HS-5 (cell line): ENCODE measurements at regions not wholly inside any gene's neighbourhood (a gene's known extent, or its start where the extent isn't known, plus 50 kb on each side); places are given as distances from the start of the nearest gene placed in this dataset.
"Not testable (repeated sequence)": the region's sequence is repeated elsewhere in the genome, so short reads cannot be mapped to it uniquely, and the experiment has no call there.

Source experiments
- DNase-seq: peaks from one replicate; pipeline ENCODE4 v3.0.0-alpha.2; 2012; ENCODE audit warnings: low read depth

DNA sequence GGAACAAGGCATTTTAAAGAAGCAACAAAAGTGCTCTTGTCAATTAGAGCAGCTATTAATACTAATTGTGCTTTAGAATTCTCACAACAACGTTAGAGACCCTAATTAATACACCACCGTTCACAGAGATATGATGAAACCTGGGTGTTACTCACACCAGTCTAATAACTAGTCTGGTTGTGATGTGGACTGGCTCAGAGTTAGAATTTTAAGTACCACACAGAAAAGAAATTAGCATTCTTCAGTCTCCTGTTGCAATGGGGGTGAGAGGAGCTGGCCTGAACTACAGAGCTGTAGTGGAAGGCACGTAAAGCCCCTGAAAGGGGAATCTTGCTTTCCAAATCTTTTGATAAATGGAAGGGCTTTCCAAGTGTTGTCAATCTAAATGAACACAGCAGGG is 240.8 kb upstream of the TOX3 start:
- DNase-seq: no peak

- no peak for DNase-seq
Measured at GRCh38 chr16:52786091-52786490, 239.1 kb upstream of the TOX3 start.

DNA sequence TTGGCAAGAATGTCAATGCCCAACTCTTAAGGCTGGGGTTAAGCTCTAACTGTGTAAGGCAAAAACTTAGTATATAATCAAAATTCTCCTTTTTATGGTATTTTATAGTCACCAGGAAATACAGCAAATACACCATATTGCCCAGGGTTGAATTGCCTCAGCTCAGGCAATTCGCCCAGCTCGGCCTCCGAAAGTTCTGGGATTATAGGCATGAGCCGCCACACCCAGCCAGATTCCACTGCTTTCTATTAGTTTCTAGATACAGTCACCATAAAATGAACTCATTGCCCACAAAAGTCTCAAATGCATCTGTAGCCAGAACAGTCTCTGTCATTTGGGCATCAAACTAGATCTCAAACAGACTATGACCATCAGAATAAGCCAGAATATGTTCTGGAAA is 238.7 kb upstream of the TOX3 start:
- no peak for DNase-seq

DNA sequence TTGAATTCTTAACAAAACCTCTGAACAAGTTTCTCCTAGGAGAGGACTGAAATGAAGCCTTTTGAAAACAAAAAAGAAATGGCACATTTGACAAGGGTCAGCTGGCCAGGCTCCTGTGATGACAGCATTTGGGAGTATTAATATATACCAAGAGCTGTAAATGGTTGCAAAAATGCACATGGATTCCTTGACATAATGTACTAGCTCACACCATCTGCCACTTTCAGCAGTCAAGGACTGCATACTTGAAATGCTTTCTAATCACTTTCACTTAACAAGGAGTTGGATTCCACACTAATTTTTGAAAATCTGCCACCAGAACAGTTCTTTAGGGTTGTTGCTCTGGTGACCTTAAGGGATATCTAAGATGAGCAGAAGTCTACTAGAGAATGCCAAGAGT is 236.7 kb upstream of the TOX3 start:
- no peak for DNase-seq

DNA sequence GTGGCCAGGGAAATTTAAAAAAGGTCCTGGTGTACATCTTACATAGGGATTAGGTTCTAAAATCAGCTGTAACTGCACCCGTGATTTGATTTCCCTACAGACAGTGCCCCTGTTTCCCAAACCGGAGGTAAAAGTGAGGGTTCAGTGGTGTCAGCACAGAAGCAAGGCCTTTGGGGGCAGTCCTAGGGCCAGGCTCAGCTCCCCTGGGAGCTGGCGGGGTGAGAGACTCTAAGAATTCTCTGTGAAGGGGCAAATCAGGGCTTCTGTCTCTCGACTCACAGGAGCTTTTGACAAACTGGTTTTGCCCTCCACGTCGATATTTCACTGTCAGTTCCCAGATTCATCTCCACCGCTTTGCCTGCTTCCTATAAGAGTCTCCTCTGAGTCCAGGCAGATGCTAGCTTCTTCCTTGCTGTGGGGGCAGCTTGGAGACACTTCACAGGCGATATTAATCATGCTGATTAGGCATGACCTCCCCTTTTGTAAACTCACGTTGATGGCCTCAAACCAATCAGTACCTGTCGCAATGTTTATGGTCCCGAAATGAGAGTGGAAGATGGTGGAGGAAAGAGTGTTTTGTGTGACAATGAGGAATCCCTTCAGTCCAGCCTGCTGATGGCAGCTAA is 234.2 kb upstream of the TOX3 start:
- no peak for DNase-seq

GRCh38 chr16:52773026-52773425 is 226.1 kb upstream of the TOX3 start:
- DNase-seq: no peak

DNA sequence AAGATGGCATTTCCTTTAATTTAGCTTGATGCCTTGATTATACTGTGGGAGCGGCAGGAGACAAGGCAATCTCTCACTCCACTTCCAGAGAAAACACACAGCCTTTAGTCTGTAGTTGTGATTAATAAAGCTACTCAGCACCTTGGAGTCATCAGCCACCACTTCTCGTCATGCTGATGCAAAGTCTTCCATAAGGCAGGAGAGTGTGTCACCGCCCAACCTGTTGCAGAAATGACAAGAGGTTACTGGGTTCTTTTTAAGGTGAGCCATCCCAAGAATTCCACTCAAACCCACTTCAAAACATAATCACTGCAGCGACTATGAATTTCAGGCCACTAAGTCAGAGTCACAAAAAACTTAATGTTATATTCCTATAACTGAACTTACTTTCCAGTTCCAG is 223.9 kb upstream of the TOX3 start:
- no peak for DNase-seq

- DNase-seq: no peak
Measured at GRCh38 chr16:52758473-52758855, 211.5 kb upstream of the TOX3 start.

- no peak for DNase-seq
Measured at GRCh38 chr16:52757746-52758472, 211.0 kb upstream of the TOX3 start.

GRCh38 chr16:52756812-52757517 is 210.0 kb upstream of the TOX3 start:
- no peak for DNase-seq

DNA sequence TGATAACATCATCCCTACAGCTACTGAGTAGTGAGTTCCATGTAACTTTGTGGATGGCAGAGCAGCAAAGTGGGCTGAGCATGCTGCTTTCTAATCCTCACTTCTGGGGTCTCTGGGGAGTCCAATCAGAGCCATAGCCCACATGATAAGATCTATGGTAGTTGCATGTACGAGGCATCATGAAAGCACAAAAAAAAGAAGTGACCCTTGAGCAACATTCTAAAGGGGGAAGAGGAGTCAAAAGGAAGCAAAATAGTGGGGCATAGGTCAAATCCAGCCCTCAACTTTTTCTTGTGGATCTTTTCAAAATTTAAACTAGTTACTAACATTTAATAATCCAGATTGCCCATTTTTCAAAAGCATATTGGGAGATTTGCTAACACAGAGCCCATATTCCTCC is 208.5 kb upstream of the TOX3 start:
- no peak for DNase-seq

DNA sequence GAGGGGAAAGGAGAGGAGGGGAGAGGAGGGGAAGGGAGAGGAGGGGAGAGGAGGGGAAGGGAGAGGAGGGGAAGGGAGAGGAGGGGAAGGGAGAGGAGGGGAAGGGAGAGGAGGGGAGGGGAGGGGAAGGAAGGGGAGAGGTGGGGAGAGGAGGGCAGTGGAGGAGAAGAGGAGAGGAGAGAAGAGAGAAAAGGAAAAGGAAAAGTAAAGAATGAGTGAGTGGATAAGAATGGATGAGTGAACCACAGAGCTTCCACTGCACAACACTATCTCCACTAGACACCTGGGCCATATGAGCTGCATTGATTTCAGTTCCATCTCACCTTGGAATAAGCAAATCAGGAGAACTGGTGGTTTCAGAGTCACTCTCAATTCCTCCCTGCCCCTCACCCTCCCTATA is 204.1 kb upstream of the TOX3 start:
- DNase-seq: no peak

- DNase-seq: no peak
Measured at GRCh38 chr16:52748741-52749140, 201.8 kb upstream of the TOX3 start.

DNA sequence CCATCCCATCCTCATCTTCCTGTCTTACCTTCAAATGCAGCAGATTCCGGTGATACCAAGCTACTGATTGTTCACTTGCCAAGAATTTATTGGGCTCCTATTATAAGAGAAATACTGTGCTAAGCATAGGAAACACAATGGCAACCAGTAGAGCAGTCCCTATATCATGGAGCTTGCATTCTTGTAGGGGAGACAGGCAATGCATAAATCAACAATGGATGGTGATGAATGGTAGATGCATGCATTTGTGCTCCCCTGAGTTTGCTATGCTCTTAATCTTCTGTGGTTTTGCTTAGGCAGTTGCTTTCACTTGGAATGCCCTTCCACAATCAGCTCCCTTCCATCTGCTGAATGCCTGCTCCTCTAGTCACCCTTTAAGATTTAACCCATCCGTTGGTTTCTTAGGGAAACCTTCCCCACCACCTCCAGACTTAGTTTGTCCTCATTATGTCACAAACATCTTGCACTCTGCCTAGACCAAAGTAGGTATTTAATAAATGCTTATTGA is 200.2 kb upstream of the TOX3 start:
- DNase-seq: no peak

GRCh38 chr16:52743707-52744106 is 196.8 kb upstream of the TOX3 start:
- no peak for DNase-seq

GRCh38 chr16:52742608-52743170 is 195.7 kb upstream of the TOX3 start:
- no peak for DNase-seq

GRCh38 chr16:52742052-52742451 is 195.1 kb upstream of the TOX3 start:
- DNase-seq: no peak

GRCh38 chr16:52741351-52741750 is 194.4 kb upstream of the TOX3 start:
- no peak for DNase-seq

DNA sequence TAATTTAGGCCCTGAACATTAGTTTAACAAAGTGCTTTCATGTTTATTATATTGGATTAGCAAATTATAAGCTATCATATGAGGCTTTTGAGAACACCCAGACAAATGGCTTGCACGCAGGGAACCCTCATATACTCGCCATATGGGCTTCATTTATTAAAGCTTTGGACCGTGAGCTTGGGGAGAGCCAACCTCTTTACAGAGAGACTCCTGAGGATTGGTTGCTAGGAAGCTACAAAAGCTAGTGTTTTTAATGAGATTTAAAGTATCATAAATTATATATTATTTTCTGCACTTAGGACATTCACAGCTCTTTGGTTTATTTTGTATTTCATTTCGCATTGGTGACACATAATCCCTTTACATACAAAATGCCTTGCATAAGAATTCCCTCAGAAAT is 193.8 kb upstream of the TOX3 start:
- no peak for DNase-seq

GRCh38 chr16:52740333-52740732 is 193.4 kb upstream of the TOX3 start:
- DNase-seq: no peak

- not testable (repeated sequence) for DNase-seq
Measured at GRCh38 chr16:52738992-52739391, 192.0 kb upstream of the TOX3 start.

DNA sequence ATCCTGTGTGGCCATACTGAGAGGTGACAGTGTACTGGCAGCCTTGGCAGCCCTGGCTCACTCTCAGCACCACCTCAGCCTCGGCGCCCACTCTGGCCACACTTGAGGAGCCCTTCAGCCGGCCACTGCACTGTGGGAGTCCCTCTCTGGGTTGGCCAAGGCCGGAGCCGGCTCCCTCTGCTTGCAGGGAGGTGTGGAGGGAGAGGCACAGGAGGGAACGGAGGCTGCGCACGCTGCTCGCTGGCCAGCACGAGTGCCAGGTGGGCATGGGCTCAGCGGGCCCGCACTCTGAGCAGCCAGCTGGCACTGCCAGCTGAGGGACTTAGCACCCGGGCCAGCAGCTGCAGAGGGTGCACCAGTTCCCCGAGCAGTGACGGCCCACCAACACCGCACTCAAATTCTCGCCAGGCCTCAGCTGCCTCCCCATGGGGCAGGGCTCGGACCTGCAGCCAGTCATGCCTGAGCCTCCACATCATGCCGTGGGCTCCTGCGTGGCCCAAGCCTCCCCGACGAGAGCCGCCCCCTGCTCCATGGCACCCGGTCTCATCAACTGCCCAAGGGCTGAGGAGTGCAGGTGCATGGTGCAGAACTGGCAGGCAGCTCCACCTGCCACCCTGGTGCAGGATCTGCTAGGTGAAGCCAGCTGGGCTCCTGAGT is 184.4 kb upstream of the TOX3 start:
- DNase-seq: no peak
